Activated CD4-positive, alpha-beta memory T cell treated with anti-CD3 and anti-CD28 coated beads for 36 hours (primary cell): ENCODE measurements at regions not wholly inside any gene's neighbourhood (a gene's known extent, or its start where the extent isn't known, plus 50 kb on each side); places are given as distances from the start of the nearest gene placed in this dataset.
"Not testable (repeated sequence)": the region's sequence is repeated elsewhere in the genome, so short reads cannot be mapped to it uniquely, and the experiment has no call there.

Experiments
- CTCF ChIA-PET: fragments of 350-600 bp; sonication (Branson Sonifier 250); formaldehyde crosslinking; loops from one replicate; lab custom pipeline; 2021; ENCODE audit warnings: antibody characterized with exemption, inconsistent platforms; lab: Charles Lee
- POLR2A ChIA-PET: fragments of 350-600 bp; sonication (Branson Sonifier 250); formaldehyde crosslinking; loops from one replicate; lab custom pipeline; 2021; ENCODE audit warnings: antibody characterized with exemption; lab: Charles Lee
- DNase-seq: peaks from one replicate; pipeline ENCODE4 v3.0.0-alpha.2; 2020
- H3K27ac Mint-ChIP-seq: one replicate; pipeline ENCODE4 v1.8.0; 2021; ENCODE audit warnings: mixed read lengths
- H3K27me3 Mint-ChIP-seq: one replicate; pipeline ENCODE4 v1.8.0; 2021; ENCODE audit warnings: mixed read lengths
- H3K36me3 Mint-ChIP-seq: one replicate; pipeline ENCODE4 v1.8.0; 2021; ENCODE audit warnings: mixed read lengths
- H3K4me1 Mint-ChIP-seq: one replicate; pipeline ENCODE4 v1.8.0; 2021; ENCODE audit warnings: low read depth, mixed read lengths
- H3K4me3 Mint-ChIP-seq: one replicate; pipeline ENCODE4 v1.8.0; 2021; ENCODE audit warnings: mild to moderate bottlenecking, mixed read lengths
- H3K9me3 Mint-ChIP-seq: one replicate; pipeline ENCODE4 v1.8.0; 2021; ENCODE audit warnings: mixed read lengths
- intact Hi-C: fragments of 100-400 bp; cut with micrococcal nuclease; formaldehyde crosslinking; loops from one replicate; pipeline ENCODE4 v1.15.1; 2023

- CTCF ChIA-PET = interaction anchor here (7.2 to 8.3 kb wide), 2 partner anchors 250 to 457 kb away, joined by 47 to 189 read pairs; no protein-coding TSS in a partner anchor
- intact Hi-C loops = loop anchor here (5.0 kb wide), 1 partner anchor 182 kb away; no protein-coding TSS in a partner anchor
- H3K27ac Mint-ChIP-seq = no peak overlapping the region
Measured at GRCh38 chr13:48583859-48584311, 51.0 kb upstream of the RCBTB2 start.

DNA sequence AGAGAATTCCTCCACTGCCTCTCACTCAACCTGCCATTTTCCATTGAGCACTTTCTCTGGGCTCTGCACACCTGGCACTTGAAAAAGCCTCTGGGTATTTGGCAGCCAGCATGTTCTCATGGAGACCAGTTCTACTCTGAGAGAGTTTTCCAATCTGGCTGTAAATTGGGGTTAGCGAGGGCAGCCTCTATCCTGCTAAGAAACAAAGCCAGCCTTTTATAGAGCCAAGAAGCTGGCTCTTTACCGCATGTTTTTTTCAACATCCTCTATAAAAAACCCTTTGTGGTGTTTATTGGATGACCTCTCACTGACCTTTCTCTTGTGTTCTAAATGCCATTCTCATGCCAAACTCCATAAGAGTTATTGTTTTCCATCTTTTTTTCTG, 52.6 kb upstream of the RCBTB2 start:
- no peak overlapping the region for H3K27ac Mint-ChIP-seq
- intact Hi-C loops = no loop called here
- no peaks in the 10 kb centered on the region for H3K36me3 Mint-ChIP-seq
- CTCF ChIA-PET = interaction anchor here (1.2 to 8.3 kb wide), 3 partner anchors 9 to 252 kb away, joined by 3 to 189 read pairs (median 6); no protein-coding TSS in a partner anchor
- H3K27me3 Mint-ChIP-seq = peaks cover 7% of the 10 kb centered on the region
- H3K9me3 Mint-ChIP-seq = no peaks in the 10 kb centered on the region
- no peak overlapping the region for H3K4me3 Mint-ChIP-seq
- no peak for DNase-seq
- H3K4me1 Mint-ChIP-seq = peaks cover 15% of the 10 kb centered on the region
- POLR2A ChIA-PET = no interaction called here

More at GRCh38 chr13:48583859-48584311, 51.0 kb upstream of the RCBTB2 start:
- DNase-seq = no peak
- no peak overlapping the region for H3K4me3 Mint-ChIP-seq
- no peaks in the 10 kb centered on the region for H3K36me3 Mint-ChIP-seq
- POLR2A ChIA-PET = no interaction called here
- peaks cover 7% of the 10 kb centered on the region for H3K27me3 Mint-ChIP-seq
- H3K9me3 Mint-ChIP-seq = no peaks in the 10 kb centered on the region
- peaks cover 17% of the 10 kb centered on the region for H3K4me1 Mint-ChIP-seq

- no peaks in the 10 kb centered on the region for H3K36me3 Mint-ChIP-seq
- no peak overlapping the region for H3K27ac Mint-ChIP-seq
- H3K4me3 Mint-ChIP-seq = no peak overlapping the region
- ChIA-PET CTCF (interaction anchor here (0.7 to 2.0 kb wide), 2 partner anchors 172 to 182 kb away, joined by 3 to 6 read pairs; no protein-coding TSS in a partner anchor), POLR2A (no interaction called here)
- H3K27me3 Mint-ChIP-seq = peaks cover 6% of the 10 kb centered on the region
- intact Hi-C loops = no loop called here
- no peak for DNase-seq
- no peaks in the 10 kb centered on the region for H3K9me3 Mint-ChIP-seq
- H3K4me1 Mint-ChIP-seq = peaks cover 14% of the 10 kb centered on the region
Measured at GRCh38 chr13:48586591-48587103, 53.8 kb upstream of the RCBTB2 start.

GRCh38 chr13:48588120-48588519, 55.2 kb upstream of the RCBTB2 start:
- Mint-ChIP-seq H3K27me3 (peaks cover 6% of the 10 kb centered on the region), H3K9me3 (no peaks in the 10 kb centered on the region), H3K4me1 (peaks cover 14% of the 10 kb centered on the region), H3K27ac (no peak overlapping the region), H3K36me3 (no peaks in the 10 kb centered on the region), H3K4me3 (no peak overlapping the region)
- intact Hi-C loops = no loop called here
- ChIA-PET CTCF (no interaction called here), POLR2A (no interaction called here)
- no peak for DNase-seq

GRCh38 chr13:48590141-48590901, 57.4 kb upstream of the RCBTB2 start:
- H3K4me3 Mint-ChIP-seq = no peak overlapping the region
- intact Hi-C loops = no loop called here
- CTCF ChIA-PET = interaction anchor here (1.4 kb wide), 1 partner anchor 257 kb away, joined by 3 read pairs; no protein-coding TSS in a partner anchor
- no peaks in the 10 kb centered on the region for H3K9me3 Mint-ChIP-seq
- H3K4me1 Mint-ChIP-seq = peaks cover 16% of the 10 kb centered on the region
- no peak for DNase-seq
- POLR2A ChIA-PET = no interaction called here
- no peak overlapping the region for H3K27ac Mint-ChIP-seq
- no peaks in the 10 kb centered on the region for H3K36me3 Mint-ChIP-seq
- H3K27me3 Mint-ChIP-seq = no peaks in the 10 kb centered on the region

DNA sequence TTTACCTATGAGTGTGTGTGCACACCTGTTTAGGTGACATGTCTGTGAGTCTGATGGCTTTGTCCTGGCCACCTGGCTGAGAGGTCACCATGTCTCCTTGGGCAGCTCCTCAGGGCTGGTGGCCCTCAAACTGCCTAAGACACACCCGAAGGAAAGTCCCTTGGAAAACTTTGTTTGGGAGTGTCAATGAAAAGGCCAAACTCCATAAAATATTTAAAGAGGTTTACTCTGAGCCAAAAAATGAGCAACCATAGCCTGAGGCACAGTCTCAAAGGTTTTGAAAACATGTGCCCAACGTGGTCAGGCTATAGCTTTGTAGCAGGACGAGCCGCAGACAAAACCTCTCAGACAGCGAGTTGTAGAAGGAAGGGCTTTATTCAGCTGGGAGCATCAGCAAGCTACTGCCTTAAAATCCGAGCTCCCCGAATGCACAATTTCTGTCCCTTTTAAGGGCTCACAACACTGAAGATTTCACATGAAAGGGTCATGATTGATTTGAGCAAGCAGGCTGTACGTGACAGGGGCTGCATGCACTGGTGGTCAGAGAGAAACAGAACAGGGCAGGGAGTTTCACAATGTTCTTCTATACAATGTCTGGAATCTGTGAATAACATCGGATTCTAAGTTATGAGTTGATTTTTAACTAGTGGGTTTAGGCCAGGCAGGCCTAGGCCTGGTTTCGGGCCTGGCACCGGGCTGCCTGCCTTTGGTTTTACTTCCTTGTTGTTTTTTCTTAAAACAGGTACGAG, 58.4 kb upstream of the RCBTB2 start:
- CTCF ChIA-PET = interaction anchor here (1.0 to 1.4 kb wide), 2 partner anchors 178 to 258 kb away, joined by 3 to 5 read pairs; no protein-coding TSS in a partner anchor
- POLR2A ChIA-PET, H3K4me3 Mint-ChIP-seq, H3K27me3 Mint-ChIP-seq, H3K36me3 Mint-ChIP-seq, DNase-seq, H3K27ac Mint-ChIP-seq, intact Hi-C loops, H3K9me3 Mint-ChIP-seq: not testable (repeated sequence)
- peaks cover 11% of the 10 kb centered on the region for H3K4me1 Mint-ChIP-seq

DNA sequence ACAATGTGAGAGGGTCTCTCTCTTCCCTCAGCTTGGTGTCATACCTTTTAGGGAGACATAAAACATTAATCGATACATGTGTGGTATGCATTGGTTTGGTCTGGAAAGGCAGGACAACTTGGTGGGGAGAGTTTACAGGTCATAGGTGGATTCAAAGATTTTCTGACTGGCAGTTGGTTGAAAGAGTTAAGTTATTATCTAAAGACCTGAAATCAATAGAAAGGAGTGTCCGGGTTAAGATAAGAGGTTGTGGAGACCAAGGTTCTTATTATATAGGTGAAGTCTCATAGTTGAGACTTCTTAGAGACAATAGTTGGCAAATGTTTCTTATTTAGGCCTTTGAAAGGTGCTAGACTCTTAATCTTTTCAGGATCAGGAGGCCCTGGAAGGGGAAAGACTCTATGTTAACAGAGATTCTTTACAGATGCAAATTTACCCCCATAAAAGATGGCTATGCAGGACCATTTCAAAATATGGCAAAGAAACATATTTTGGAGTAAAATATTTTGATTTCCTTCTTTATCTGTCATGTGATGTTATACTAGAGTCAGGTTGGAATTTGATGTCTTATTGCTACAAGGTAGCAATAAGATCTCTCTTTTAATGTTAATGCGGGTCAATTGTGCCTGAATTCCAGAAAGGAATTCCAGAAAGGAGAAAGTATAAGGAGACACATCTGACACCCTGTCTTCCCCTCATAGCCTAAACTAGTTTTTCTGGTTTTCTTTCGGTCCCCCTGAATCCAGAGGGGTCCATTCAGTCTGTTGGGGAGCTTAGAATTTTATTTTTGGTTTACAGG, 59.2 kb upstream of the RCBTB2 start:
- no peak for DNase-seq
- intact Hi-C loops = no loop called here
- Mint-ChIP-seq H3K27ac (no peak overlapping the region), H3K36me3 (no peaks in the 10 kb centered on the region), H3K4me3 (no peak overlapping the region), H3K27me3 (no peaks in the 10 kb centered on the region), H3K9me3 (no peaks in the 10 kb centered on the region), H3K4me1 (peaks cover 3% of the 10 kb centered on the region)
- ChIA-PET POLR2A (no interaction called here), CTCF (interaction anchor here (1.0 to 7.9 kb wide), 4 partner anchors 12 to 259 kb away, joined by 3 to 136 read pairs (median 5); no protein-coding TSS in a partner anchor)

DNA sequence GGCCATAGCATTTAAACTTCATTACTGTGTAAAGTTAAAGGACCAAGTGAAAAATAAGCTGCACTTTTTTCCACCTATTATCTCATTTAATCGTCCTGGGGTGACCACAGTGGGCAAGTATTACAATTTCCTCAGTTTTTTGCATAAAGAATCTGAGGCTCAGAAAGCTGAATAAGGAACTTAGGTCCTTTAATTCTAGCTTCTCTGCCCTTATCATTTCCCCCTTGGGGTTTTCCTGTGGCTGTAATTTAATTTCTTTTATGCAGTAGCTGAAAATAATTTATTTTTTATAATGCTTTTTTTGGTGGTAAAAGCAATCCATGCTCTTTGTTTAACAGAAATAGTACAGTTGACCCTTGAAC, 59.8 kb upstream of the RCBTB2 start:
- Mint-ChIP-seq H3K27me3 (no peaks in the 10 kb centered on the region), H3K4me3 (no peak overlapping the region), H3K4me1 (peaks cover 2% of the 10 kb centered on the region), H3K36me3 (no peaks in the 10 kb centered on the region), H3K9me3 (no peaks in the 10 kb centered on the region), H3K27ac (no peak overlapping the region)
- CTCF ChIA-PET = interaction anchor here (1.1 to 7.9 kb wide), 2 partner anchors 13 to 177 kb away, joined by 5 to 136 read pairs; no protein-coding TSS in a partner anchor
- intact Hi-C loops = no loop called here
- POLR2A ChIA-PET = no interaction called here
- DNase-seq = no peak

GRCh38 chr13:48593536-48593935, 60.2 kb upstream of the CYSLTR2 start:
- H3K36me3 Mint-ChIP-seq = no peaks in the 10 kb centered on the region
- H3K9me3 Mint-ChIP-seq = no peaks in the 10 kb centered on the region
- ChIA-PET POLR2A (no interaction called here), CTCF (interaction anchor here (1.1 to 7.9 kb wide), 3 partner anchors 14 to 176 kb away, joined by 5 to 136 read pairs (median 8); no protein-coding TSS in a partner anchor)
- no peak overlapping the region for H3K4me3 Mint-ChIP-seq
- no peaks in the 10 kb centered on the region for H3K27me3 Mint-ChIP-seq
- intact Hi-C loops = no loop called here
- no peak overlapping the region for H3K27ac Mint-ChIP-seq
- no peak for DNase-seq
- H3K4me1 Mint-ChIP-seq = peaks cover 2% of the 10 kb centered on the region

DNA sequence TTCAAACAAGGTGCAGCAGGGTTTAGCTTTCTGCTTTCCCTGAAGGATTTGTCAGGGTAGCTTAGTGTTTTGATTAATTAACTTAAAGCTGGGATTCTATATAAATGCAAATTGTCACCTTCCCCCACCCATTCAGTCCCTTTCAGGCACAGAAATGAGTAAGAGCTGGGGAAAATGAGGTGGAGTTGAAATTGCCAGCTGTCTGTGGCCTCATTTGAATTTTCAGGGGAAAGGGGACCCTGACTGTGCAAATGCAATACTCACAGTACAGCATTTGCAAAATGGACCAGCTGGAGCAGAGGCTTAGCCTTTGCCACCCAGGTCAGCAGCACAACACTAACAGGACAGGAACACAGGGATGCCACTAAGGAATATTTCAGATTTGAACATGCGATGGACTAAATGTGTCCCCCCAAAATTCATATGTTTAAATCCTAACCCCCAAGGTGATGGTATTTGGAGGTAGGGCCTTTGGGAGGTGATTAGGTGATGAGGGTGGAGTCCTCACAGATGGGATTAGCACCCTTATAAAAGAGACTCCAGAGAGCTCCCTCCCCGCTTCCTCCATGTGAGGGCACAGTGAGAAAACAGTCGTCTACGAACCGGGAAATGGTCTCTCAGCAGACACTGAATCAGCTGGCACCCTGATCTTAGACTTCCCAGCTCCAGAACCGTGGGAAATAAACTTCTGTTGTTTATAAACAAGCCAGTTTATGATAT, 59.5 kb upstream of the CYSLTR2 start:
- Mint-ChIP-seq H3K9me3 (no peaks in the 10 kb centered on the region), H3K4me3 (no peak overlapping the region), H3K27me3 (no peaks in the 10 kb centered on the region), H3K36me3 (no peaks in the 10 kb centered on the region), H3K4me1 (peaks cover 2% of the 10 kb centered on the region), H3K27ac (no peak overlapping the region)
- DNase-seq = no peak
- CTCF ChIA-PET = interaction anchor here (1.1 to 7.9 kb wide), 4 partner anchors 14 to 175 kb away, joined by 3 to 136 read pairs (median 6); no protein-coding TSS in a partner anchor
- POLR2A ChIA-PET = interaction anchor here (0.7 kb wide), 1 partner anchor 33 kb away, joined by 4 read pairs; no protein-coding TSS in a partner anchor
- intact Hi-C loops = no loop called here
